ENCODE measurements at regions not wholly inside any gene's neighbourhood (a gene's known extent, or its start where the extent isn't known, plus 50 kb on each side); places are given as distances from the start of the nearest gene placed in this dataset.

DNA sequence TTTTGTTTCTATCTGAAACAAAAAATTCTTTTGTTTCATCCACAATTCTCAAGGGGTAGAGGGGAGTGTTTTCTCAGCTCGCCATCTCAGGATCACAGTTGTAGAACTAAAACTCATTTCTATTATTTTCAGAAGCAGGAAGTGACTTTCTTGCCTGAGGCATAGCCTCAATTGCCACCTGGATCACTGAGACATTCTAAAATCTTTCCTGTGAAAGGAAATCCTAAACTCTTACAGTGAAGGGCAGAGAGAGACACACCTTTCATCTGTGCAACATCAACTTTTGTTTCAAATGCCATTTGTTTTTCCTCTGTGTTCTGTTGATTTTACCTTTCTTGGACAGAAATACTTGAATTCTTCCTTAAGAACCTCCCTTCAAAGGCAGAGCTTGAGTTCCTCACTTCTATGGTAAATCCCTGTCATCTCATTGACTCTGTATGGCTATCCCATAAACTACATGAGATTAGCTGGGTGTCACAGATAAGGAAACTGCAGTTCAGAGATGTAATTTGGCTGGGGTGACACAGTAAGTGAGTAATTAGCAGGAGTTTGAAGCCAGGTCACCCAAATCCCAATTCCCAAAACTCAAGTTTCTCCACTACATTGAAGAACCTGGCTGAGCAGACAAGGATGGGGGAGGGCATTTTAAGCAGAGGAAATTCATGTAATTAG, 224.4 kb upstream of the HTR2A start:
- no peaks in the 10 kb centered on the region for H3K27me3 ChIP-seq (ENCODE audit: control insufficient read depth, insufficient read depth, low read length)
- peaks cover 29% of the 10 kb centered on the region for H3K4me1 ChIP-seq (ENCODE audit: control insufficient read depth, insufficient read depth, low read length)
- H3K36me3 ChIP-seq (ENCODE audit: control insufficient read depth, insufficient read depth, low read length), result no peaks in the 10 kb centered on the region
- H3K27ac ChIP-seq (ENCODE audit: low read depth, low read length), result no peak overlapping the region
- H3K9me3 ChIP-seq (ENCODE audit: control insufficient read depth, insufficient read depth, low read depth, low read length), result peaks cover 7% of the 10 kb centered on the region
- H3K9ac ChIP-seq (ENCODE audit: low read length), result no peak overlapping the region
- no peak overlapping the region for H3K4me3 ChIP-seq (ENCODE audit: low read depth, low read length)

DNA sequence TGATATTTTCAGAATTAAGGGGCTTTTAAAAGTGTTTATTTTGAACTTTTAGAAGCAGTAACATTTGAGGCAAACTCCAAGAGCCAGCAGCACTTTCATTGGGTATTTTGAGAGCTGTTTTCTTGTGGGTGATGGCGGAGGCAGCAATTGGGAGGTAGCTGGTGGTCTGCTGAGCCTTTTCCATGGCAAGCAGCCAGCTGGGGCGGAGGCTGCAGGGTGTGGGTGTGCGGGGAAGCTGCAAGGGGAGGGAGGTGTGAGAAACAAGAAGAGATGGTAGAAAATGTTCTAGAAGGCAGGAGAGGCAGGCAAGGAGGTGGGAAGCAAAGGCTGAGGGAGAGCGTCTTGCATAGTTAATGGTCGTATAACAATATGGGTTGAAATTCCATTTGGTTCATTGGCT, 223.4 kb upstream of the HTR2A start:
- no peaks in the 10 kb centered on the region for H3K36me3 ChIP-seq (ENCODE audit: control insufficient read depth, insufficient read depth, low read length)
- no peak overlapping the region for H3K9ac ChIP-seq (ENCODE audit: low read length)
- H3K27me3 ChIP-seq (ENCODE audit: control insufficient read depth, insufficient read depth, low read length), result no peaks in the 10 kb centered on the region

DNA sequence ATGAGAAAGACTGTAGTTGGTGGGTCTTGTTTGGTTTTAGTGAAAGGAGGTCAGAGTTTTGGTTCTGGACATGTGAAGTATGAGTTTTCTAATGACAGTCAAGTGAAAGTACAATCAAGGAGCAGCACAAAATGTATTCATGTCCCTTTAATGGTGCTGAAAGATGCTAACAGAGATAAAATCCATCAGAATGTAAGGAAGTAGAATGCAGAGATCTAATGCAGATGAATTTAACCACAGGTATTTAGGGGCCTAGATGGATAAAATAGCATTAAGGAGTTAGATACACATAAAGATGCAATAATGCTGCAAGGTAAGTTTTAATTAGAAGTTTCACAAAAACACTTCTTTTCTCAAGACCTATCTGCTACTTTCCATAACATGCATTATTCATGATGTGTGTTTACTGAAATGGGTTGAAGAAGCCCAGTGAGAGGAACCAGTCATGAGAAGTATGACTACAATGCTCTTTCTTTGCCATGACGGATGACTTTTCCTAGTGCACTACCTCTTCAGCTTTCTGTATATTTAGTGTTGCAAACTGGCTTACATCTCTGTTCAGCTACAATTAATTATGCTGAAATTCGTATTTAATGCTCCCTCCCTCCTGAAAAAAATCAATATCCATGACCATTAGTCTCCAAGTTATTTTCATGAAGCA, 222.9 kb upstream of the HTR2A start:
- H3K4me3 ChIP-seq (ENCODE audit: low read depth, low read length), result no peak overlapping the region
- H3K9ac ChIP-seq (ENCODE audit: low read length), result no peak overlapping the region
- no peak overlapping the region for H3K27ac ChIP-seq (ENCODE audit: low read depth, low read length)
- H3K4me1 ChIP-seq (ENCODE audit: control insufficient read depth, insufficient read depth, low read length), result peaks cover 29% of the 10 kb centered on the region
- no peaks in the 10 kb centered on the region for H3K36me3 ChIP-seq (ENCODE audit: control insufficient read depth, insufficient read depth, low read length)
- peaks cover 7% of the 10 kb centered on the region for H3K9me3 ChIP-seq (ENCODE audit: control insufficient read depth, insufficient read depth, low read depth, low read length)
- no peaks in the 10 kb centered on the region for H3K27me3 ChIP-seq (ENCODE audit: control insufficient read depth, insufficient read depth, low read length)

More for the DNA sequence above, 223.4 kb upstream of the HTR2A start:
- Histone ChIP-seq H3K9me3 (ENCODE audit: control insufficient read depth, insufficient read depth, low read depth, low read length) (peaks cover 7% of the 10 kb centered on the region), H3K4me1 (ENCODE audit: control insufficient read depth, insufficient read depth, low read length) (peaks cover 29% of the 10 kb centered on the region), H3K27ac (ENCODE audit: low read depth, low read length) (no peak overlapping the region), H3K4me3 (ENCODE audit: low read depth, low read length) (no peak overlapping the region)

DNA sequence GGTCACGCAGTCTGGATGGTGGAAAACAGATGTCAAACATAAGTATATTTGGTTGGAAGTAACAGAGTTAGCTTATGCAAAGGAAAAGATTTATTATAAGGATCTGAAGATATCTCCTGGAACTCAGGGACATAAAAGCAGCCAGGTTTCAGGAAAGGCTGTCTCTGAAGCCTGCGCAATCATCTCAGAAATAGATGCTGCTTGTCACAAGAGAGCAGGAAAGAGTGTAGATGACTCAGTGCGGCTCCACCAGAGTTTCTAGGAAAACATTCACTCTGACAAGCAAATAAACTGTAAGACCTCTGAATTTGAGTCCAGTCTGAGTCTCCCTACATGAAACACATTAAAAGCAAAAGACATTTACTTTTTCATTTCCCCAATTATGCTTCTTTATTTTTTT, 220.4 kb upstream of the HTR2A start:
- no peak overlapping the region for H3K27ac ChIP-seq (ENCODE audit: low read depth, low read length)
- no peaks in the 10 kb centered on the region for H3K9me3 ChIP-seq (ENCODE audit: control insufficient read depth, insufficient read depth, low read depth, low read length)
- H3K4me1 ChIP-seq (ENCODE audit: control insufficient read depth, insufficient read depth, low read length), result peaks cover 48% of the 10 kb centered on the region
- no peak overlapping the region for H3K4me3 ChIP-seq (ENCODE audit: low read depth, low read length)
- no peaks in the 10 kb centered on the region for H3K36me3 ChIP-seq (ENCODE audit: control insufficient read depth, insufficient read depth, low read length)
- no peaks in the 10 kb centered on the region for H3K27me3 ChIP-seq (ENCODE audit: control insufficient read depth, insufficient read depth, low read length)
- H3K9ac ChIP-seq (ENCODE audit: low read length), result no peak overlapping the region

DNA sequence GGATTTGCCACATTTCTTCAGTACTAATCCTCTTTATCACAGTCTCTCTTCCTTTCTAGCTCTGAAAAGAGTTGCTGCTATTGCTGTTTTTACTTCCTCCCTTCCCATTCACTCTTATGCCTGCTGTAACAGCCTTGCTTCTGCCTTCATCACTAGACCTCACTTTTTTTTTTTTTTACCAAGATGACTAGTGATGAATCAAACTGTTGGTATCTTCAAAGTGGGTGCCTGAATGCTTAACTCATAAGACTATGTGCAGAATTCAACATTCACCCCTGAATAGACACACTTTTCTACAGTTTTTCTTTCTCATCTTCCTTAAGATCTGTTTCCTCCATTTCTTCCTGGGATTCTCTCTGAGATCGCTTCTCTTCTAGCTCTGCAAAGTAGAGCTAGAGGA, 217.2 kb upstream of the HTR2A start:
- no peak overlapping the region for H3K4me3 ChIP-seq (ENCODE audit: low read depth, low read length)
- H3K9ac ChIP-seq (ENCODE audit: low read length), result no peak overlapping the region
- H3K27ac ChIP-seq (ENCODE audit: low read depth, low read length), result 0 out of 2 replicates have a peak overlapping the region, but pooled peaks have one; percentile 39
- H3K27me3 ChIP-seq (ENCODE audit: control insufficient read depth, insufficient read depth, low read length), result no peaks in the 10 kb centered on the region
- peaks cover 8% of the 10 kb centered on the region; the same call in 1 of the 2 replicates for H3K9me3 ChIP-seq (ENCODE audit: control insufficient read depth, insufficient read depth, low read depth, low read length)
- peaks cover 34% of the 10 kb centered on the region for H3K4me1 ChIP-seq (ENCODE audit: control insufficient read depth, insufficient read depth, low read length)
- H3K36me3 ChIP-seq (ENCODE audit: control insufficient read depth, insufficient read depth, low read length), result no peaks in the 10 kb centered on the region; the same call in 1 of the 2 replicates

DNA sequence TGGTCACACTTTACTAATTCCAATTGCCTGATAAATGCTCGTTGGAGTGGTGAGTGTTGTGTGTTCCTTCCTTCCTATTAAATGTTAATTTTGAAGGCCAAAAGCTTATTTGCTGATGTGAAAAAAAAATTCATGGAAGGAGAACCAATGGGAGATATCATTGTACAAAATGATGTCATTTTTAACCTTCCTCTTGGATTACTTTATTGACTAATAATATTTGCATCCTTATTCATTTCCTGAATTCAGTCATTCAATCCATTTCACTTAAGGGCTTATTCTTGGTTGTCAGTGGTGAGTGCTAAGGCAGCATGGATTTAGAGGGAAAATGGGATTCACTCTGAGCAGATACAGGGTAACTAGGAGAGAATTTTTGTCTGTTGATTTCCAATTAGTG, 216.0 kb upstream of the HTR2A start:
- peaks cover 32% of the 10 kb centered on the region for H3K4me1 ChIP-seq (ENCODE audit: control insufficient read depth, insufficient read depth, low read length)
- H3K4me3 ChIP-seq (ENCODE audit: low read depth, low read length), result no peak overlapping the region
- H3K27ac ChIP-seq (ENCODE audit: low read depth, low read length), result peak overlapping the region; percentile 59
- no peak overlapping the region for H3K9ac ChIP-seq (ENCODE audit: low read length)
- H3K9me3 ChIP-seq (ENCODE audit: control insufficient read depth, insufficient read depth, low read depth, low read length), result peaks cover 8% of the 10 kb centered on the region; the same call in 1 of the 2 replicates
- no peaks in the 10 kb centered on the region; the same call in 1 of the 2 replicates for H3K36me3 ChIP-seq (ENCODE audit: control insufficient read depth, insufficient read depth, low read length)
- no peaks in the 10 kb centered on the region for H3K27me3 ChIP-seq (ENCODE audit: control insufficient read depth, insufficient read depth, low read length)

DNA sequence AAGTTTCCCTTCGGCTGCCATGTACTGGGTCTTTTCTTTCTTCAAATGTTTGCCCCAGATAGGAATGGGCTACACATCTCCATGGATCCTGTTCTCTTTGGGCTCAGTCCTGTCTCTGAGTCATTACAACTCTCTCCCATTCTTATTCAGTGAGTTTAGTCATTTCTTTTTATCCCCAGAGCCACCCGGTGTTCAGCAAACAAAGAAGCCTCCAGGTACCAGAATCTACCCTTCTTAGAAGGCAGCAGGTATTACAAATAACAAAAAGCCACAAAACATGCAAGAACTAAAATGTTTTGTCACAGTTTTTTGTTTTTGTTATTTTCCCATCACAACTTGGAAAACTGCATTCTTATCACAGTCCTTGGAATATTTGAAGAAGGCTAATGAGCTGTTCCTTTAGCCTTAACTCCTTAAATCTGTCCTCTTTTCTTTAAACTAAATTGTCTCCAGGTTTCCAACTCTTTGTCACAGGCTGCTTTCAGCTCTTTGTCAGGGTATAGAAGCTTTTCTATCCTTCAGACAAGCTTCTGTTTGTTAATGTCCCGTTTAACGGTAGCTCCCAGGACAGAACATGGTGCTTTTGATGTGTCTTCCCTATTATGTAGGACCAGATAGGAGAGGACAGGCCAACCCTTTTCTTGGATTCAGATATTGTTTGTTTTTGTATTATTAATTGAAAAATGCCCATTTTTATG, 215.5 kb upstream of the HTR2A start:
- H3K9me3 ChIP-seq (ENCODE audit: control insufficient read depth, insufficient read depth, low read depth, low read length), result peaks cover 8% of the 10 kb centered on the region; the same call in 1 of the 2 replicates
- peak overlapping the region; percentile 59 for H3K27ac ChIP-seq (ENCODE audit: low read depth, low read length)
- H3K4me1 ChIP-seq (ENCODE audit: control insufficient read depth, insufficient read depth, low read length), result peaks cover 32% of the 10 kb centered on the region
- H3K36me3 ChIP-seq (ENCODE audit: control insufficient read depth, insufficient read depth, low read length), result no peaks in the 10 kb centered on the region; the same call in 1 of the 2 replicates
- H3K9ac ChIP-seq (ENCODE audit: low read length), result peak overlapping the region; percentile 20
- H3K27me3 ChIP-seq (ENCODE audit: control insufficient read depth, insufficient read depth, low read length), result no peaks in the 10 kb centered on the region
- H3K4me3 ChIP-seq (ENCODE audit: low read depth, low read length), result no peak overlapping the region

DNA sequence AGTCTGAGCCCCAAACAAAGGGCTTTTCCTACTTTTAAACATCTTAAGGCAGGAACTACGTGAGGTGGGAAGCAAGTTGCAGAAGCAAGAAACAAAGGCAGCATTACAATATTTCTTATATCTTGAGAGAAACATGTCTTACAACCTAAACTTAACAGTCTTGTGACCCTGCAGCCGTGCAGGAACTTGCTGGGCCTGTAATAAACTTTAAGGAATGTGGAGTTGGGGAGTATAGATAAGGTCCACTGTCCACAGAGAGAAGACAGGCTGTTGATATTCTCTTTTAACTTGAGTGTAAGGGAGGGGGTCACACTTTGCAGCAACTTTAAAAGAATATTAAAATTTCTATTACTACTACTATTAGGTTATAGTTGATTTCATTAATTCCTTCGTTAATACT, 214.6 kb upstream of the HTR2A start:
- Histone ChIP-seq H3K9ac (ENCODE audit: low read length) (no peak overlapping the region), H3K9me3 (ENCODE audit: control insufficient read depth, insufficient read depth, low read depth, low read length) (peaks cover 8% of the 10 kb centered on the region; the same call in 1 of the 2 replicates), H3K27me3 (ENCODE audit: control insufficient read depth, insufficient read depth, low read length) (no peaks in the 10 kb centered on the region), H3K27ac (ENCODE audit: low read depth, low read length) (peak overlapping the region; percentile 65; the same call in 1 of the 2 replicates), H3K36me3 (ENCODE audit: control insufficient read depth, insufficient read depth, low read length) (no peaks in the 10 kb centered on the region; the same call in 1 of the 2 replicates), H3K4me3 (ENCODE audit: low read depth, low read length) (no peak overlapping the region), H3K4me1 (ENCODE audit: control insufficient read depth, insufficient read depth, low read length) (peaks cover 32% of the 10 kb centered on the region)

DNA sequence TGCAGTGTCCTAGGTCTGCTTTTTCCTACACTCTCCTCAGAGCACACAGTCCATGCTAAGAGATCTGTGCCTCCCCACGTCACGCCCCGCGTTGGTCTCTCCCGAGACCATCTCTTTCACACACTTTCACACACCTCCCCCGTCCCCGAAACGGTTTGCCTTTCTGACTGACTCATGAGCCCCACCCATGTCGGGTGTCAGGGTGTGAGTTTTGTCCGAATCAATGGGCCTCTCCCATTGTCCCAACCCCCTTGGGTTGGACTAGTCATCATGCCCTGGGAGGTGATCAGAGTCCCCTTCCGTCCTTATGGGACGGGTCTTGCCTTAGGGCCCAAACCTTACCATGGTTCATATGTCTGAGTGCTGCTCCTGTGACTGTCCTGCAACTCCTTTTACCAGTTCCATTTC, 214.0 kb upstream of the HTR2A start:
- Histone ChIP-seq H3K4me1 (ENCODE audit: control insufficient read depth, insufficient read depth, low read length) (peaks cover 32% of the 10 kb centered on the region), H3K9ac (ENCODE audit: low read length) (no peak overlapping the region)

DNA sequence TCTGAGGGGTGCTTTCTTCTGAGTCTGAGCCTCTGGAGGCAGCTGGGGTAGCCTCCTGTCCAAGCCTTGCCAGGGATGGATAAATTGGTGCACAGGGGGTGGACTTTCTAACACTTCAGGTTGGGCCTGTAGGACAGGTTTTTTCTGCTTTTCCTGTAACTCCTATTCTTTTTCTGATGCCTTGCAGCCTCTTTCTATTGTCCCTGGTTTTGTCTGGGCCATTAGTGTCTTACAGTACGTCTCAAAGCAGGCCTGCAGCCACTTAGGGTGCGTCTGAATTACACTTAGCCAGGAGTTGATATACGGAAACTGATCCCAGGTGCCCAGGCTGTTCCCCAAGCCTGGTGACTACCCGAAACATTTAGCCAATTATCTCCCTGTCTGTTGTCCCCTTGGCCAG, 213.3 kb upstream of the HTR2A start:
- no peak overlapping the region for H3K27ac ChIP-seq (ENCODE audit: low read depth, low read length)

More for the DNA sequence above, 214.0 kb upstream of the HTR2A start:
- H3K27me3 ChIP-seq (ENCODE audit: control insufficient read depth, insufficient read depth, low read length), result no peaks in the 10 kb centered on the region
- H3K27ac ChIP-seq (ENCODE audit: low read depth, low read length), result peak overlapping the region; percentile 65; the same call in 1 of the 2 replicates
- H3K4me3 ChIP-seq (ENCODE audit: low read depth, low read length), result no peak overlapping the region
- peaks cover 8% of the 10 kb centered on the region; the same call in 1 of the 2 replicates for H3K9me3 ChIP-seq (ENCODE audit: control insufficient read depth, insufficient read depth, low read depth, low read length)
- no peaks in the 10 kb centered on the region; the same call in 1 of the 2 replicates for H3K36me3 ChIP-seq (ENCODE audit: control insufficient read depth, insufficient read depth, low read length)

More for the DNA sequence above, 213.3 kb upstream of the HTR2A start:
- Histone ChIP-seq H3K4me3 (ENCODE audit: low read depth, low read length) (no peak overlapping the region), H3K9ac (ENCODE audit: low read length) (no peak overlapping the region), H3K27me3 (ENCODE audit: control insufficient read depth, insufficient read depth, low read length) (no peaks in the 10 kb centered on the region), H3K9me3 (ENCODE audit: control insufficient read depth, insufficient read depth, low read depth, low read length) (peaks cover 8% of the 10 kb centered on the region; the same call in 1 of the 2 replicates), H3K4me1 (ENCODE audit: control insufficient read depth, insufficient read depth, low read length) (peaks cover 32% of the 10 kb centered on the region), H3K36me3 (ENCODE audit: control insufficient read depth, insufficient read depth, low read length) (no peaks in the 10 kb centered on the region; the same call in 1 of the 2 replicates)

Data from HUES6 (cell line).